WERI-Rb-1 (cell line): ENCODE measurements at regions not wholly inside any gene's neighbourhood (a gene's known extent, or its start where the extent isn't known, plus 50 kb on each side); places are given as distances from the start of the nearest gene placed in this dataset.

ENCODE experiments used
- DNase-seq: peaks from one replicate; pipeline ENCODE4 v3.0.0-alpha.2; 2020
- H3K27ac ChIP-seq: fragments of 250-450 bp; sonication (Bioruptor Pico); 2 replicates; pipeline ENCODE4 v1.5.1; 2020; ENCODE audit warnings: mild to moderate bottlenecking, moderate library complexity
- H3K27me3 ChIP-seq: fragments of 250-450 bp; sonication (Bioruptor Pico); 2 replicates; pipeline ENCODE4 v1.5.1; 2021; ENCODE audit warnings: mild to moderate bottlenecking, low read depth, moderate library complexity; ENCODE audit not compliant: insufficient read depth, severe bottlenecking
- H3K36me3 ChIP-seq: fragments of 250-450 bp; sonication (Bioruptor Pico); 2 replicates; pipeline ENCODE4 v1.5.1; 2020; ENCODE audit warnings: mild to moderate bottlenecking, moderate library complexity
- H3K4me3 ChIP-seq: 2 replicates; pipeline ENCODE4 v1.5.1; 2011; ENCODE audit warnings: low read depth, mild to moderate bottlenecking, control low read depth, low read length
- H3K9me3 ChIP-seq: fragments of 250-450 bp; sonication (Bioruptor Pico); 2 replicates; pipeline ENCODE4 v1.5.1; 2021; ENCODE audit warnings: mild to moderate bottlenecking, moderate library complexity; ENCODE audit not compliant: severe bottlenecking
- CTCF ChIP-seq: IDR thresholded peaks from 2 replicates; pipeline ENCODE4 v1.5.1; 2011; ENCODE audit warnings: low read depth, mild to moderate bottlenecking, control low read depth, inconsistent platforms, low read length

DNA sequence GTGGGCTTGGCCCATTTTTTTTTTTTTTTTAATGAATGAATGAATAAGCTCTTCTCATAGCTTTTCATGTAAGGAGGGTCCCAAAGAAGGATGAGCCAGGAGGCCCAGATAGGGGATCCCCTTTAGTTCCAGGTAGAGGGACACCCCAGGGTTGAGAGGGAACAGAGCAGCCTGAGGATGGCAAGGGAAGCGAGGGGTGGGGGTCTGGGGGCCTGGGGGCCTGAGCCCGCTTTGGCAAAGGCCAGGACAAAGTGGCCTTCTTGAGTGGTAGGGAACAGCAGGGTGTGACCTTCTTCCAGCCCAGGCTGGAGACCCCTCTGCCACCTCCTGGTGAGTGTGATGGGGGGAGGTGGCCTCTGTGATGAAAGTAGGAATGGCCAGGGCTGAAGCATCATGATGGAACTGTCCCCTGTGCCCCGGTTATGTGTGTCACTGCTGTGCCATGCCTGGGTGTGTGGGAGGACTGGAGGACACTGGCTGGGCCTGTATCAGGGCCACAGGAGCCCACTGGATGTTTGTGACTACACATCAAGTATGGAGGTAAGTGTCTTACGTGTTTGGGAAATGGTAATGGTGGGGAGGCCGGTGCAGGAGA is 263.5 kb upstream of the HDAC4 start:
- DNase-seq: no peak
- TF ChIP-seq CTCF: no peak
- H3K27ac ChIP-seq: no peak overlapping the region
- no peaks in the 10 kb centered on the region for H3K36me3 ChIP-seq
- H3K27me3 ChIP-seq: peaks cover 85% of the 10 kb centered on the region
- H3K9me3 ChIP-seq: no peaks in the 10 kb centered on the region
- H3K4me3 ChIP-seq: no peak overlapping the region

- Histone ChIP-seq H3K36me3 (no peaks in the 10 kb centered on the region), H3K9me3 (no peaks in the 10 kb centered on the region), H3K4me3 (no peak overlapping the region), H3K27ac (no peak overlapping the region), H3K27me3 (peaks cover 76% of the 10 kb centered on the region)
- no peak for TF ChIP-seq CTCF
- no peak for DNase-seq
These were observed 262.6 kb upstream of the HDAC4 start for GRCh38 chr2:239663364-239663924.

DNA sequence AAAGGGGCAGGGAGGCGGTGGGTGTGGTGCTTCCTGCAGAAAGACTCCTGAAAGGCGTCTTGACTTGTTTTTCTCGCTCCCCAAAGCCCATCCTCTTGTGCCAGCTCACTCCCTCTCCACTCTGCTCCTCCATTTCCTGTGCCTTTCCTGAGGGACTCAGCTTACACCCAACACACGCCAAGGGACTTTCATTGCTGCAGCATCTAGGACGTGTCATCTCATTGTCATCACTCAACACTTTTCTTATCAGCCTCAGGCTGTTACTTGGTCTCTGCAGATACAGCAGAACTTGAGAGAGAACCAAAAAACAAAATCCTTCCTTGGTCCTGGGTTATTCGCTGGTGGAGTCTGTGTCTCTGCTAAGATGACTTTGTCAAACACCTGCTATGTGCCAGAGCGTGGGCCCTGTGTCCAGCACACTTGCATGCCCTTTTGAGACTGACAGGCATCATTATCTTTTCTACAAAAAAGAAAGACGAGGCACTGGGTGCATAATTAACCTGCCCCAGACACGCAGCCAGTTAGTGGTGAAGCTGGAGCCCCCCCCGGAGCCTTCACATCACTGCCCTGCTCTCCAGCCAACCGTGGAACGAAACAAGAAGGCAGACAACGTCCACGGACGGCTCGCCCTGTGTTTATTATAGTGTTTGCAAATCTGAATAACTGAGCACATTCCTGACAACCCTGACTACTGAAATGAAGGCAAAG is 261.7 kb upstream of the HDAC4 start:
- Histone ChIP-seq H3K9me3 (no peaks in the 10 kb centered on the region), H3K27ac (no peak overlapping the region), H3K4me3 (no peak overlapping the region), H3K36me3 (no peaks in the 10 kb centered on the region), H3K27me3 (peaks cover 67% of the 10 kb centered on the region)
- DNase-seq: no peak
- TF ChIP-seq CTCF: no peak

- Histone ChIP-seq H3K36me3 (no peaks in the 10 kb centered on the region), H3K27ac (no peak overlapping the region), H3K9me3 (no peaks in the 10 kb centered on the region), H3K27me3 (peaks cover 59% of the 10 kb centered on the region), H3K4me3 (no peak overlapping the region)
- DNase-seq: no peak
- no peak for TF ChIP-seq CTCF
These were observed 260.8 kb upstream of the HDAC4 start for GRCh38 chr2:239661334-239662312.

GRCh38 chr2:239660390-239661230 is 259.8 kb upstream of the HDAC4 start:
- Histone ChIP-seq H3K27me3 (peaks cover 61% of the 10 kb centered on the region), H3K27ac (no peak overlapping the region), H3K36me3 (no peaks in the 10 kb centered on the region), H3K9me3 (no peaks in the 10 kb centered on the region), H3K4me3 (no peak overlapping the region)
- no peak for TF ChIP-seq CTCF
- no peak for DNase-seq
